Breast epithelium (tissue), 4 donors: ENCODE measurements at regions not wholly inside any gene's neighbourhood (a gene's known extent, or its start where the extent isn't known, plus 50 kb on each side); places are given as distances from the start of the nearest gene placed in this dataset.

Experiments used
- DNase-seq, 2 donors: peaks; one replicate each; pipeline ENCODE4 v3.0.0-alpha.2; 2019; ENCODE audit warnings: low spot score in 2 of 2
- H3K27ac ChIP-seq, 2 donors: fragments of 200-600 bp; sonication (generic) in 1 of 2; one replicate each; pipeline ENCODE4 v1.5.1; 2016 to 2019; ENCODE audit warnings: mild to moderate bottlenecking in 1 of 2
- H3K27me3 ChIP-seq, 2 donors: fragments of 200-600 bp; sonication (generic) in 1 of 2; one replicate each; pipeline versions ENCODE4 v1.5.1 to v1.6.0; 2017 to 2019; ENCODE audit warnings: control low read depth in 1 of 2, mild to moderate bottlenecking in 1 of 2
- H3K36me3 ChIP-seq: fragments of 200-600 bp; one replicate; pipeline ENCODE4 v1.5.1; 2019
- H3K4me1 ChIP-seq, 2 donors: fragments of 200-600 bp; sonication (generic); one replicate each; pipeline ENCODE4 v1.5.1; 2016 to 2019; ENCODE audit warnings: control low read depth in 1 of 2
- H3K4me3 ChIP-seq, 3 donors: fragments of 200-600 bp; sonication (generic); 1 replicate in 2 of 3; 2 replicates in 1 of 3; pipeline ENCODE4 v1.5.1; 2016 to 2019; ENCODE audit warnings: mild to moderate bottlenecking in 3 of 3, moderate library complexity in 2 of 3
- H3K9me3 ChIP-seq, 2 donors: fragments of 200-600 bp; sonication (generic) in 1 of 2; one replicate each; pipeline ENCODE4 v1.5.1; 2016 to 2019; ENCODE audit warnings: control low read depth in 1 of 2
- POLR2A ChIP-seq: fragments of 450-650 bp; IDR thresholded peaks from one replicate; pipeline ENCODE4 v1.6.1; 2016; ENCODE audit warnings: antibody characterized with exemption, mild to moderate bottlenecking, moderate library complexity
- POLR2AphosphoS5 ChIP-seq, 3 donors: sonication (generic); formaldehyde crosslinking; IDR thresholded peaks; one replicate each; pipeline ENCODE4 v1.6.1; 2017; ENCODE audit warnings: antibody characterized with exemption in 3 of 3
- intact Hi-C: fragments of 100-400 bp; cut with DNase I; formaldehyde crosslinking; loops from one replicate; pipeline ENCODE4 v1.15.1; 2023; ENCODE audit warnings: low total_unique reads
- TF ChIP-seq, protein P1 (sequence below), 3 donors: fragments of 450-650 bp; IDR thresholded peaks; one replicate each; pipeline ENCODE4 v1.5.1; 2016 to 2017; ENCODE audit warnings: antibody characterized with exemption in 3 of 3, mild to moderate bottlenecking in 3 of 3, moderate library complexity in 3 of 3

- no peaks in the 10 kb centered on the region for H3K27me3 ChIP-seq
- no peak for DNase-seq
- no peaks in the 10 kb centered on the region for H3K36me3 ChIP-seq
- no peak overlapping the region for H3K27ac ChIP-seq
- no peaks in the 10 kb centered on the region for H3K9me3 ChIP-seq
- TF ChIP-seq POLR2A (no peak), POLR2AphosphoS5 (IDR thresholded peaks at IDR 0.05) (no peak)
- TF ChIP-seq, protein P1, sequence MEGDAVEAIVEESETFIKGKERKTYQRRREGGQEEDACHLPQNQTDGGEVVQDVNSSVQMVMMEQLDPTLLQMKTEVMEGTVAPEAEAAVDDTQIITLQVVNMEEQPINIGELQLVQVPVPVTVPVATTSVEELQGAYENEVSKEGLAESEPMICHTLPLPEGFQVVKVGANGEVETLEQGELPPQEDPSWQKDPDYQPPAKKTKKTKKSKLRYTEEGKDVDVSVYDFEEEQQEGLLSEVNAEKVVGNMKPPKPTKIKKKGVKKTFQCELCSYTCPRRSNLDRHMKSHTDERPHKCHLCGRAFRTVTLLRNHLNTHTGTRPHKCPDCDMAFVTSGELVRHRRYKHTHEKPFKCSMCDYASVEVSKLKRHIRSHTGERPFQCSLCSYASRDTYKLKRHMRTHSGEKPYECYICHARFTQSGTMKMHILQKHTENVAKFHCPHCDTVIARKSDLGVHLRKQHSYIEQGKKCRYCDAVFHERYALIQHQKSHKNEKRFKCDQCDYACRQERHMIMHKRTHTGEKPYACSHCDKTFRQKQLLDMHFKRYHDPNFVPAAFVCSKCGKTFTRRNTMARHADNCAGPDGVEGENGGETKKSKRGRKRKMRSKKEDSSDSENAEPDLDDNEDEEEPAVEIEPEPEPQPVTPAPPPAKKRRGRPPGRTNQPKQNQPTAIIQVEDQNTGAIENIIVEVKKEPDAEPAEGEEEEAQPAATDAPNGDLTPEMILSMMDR (IDR thresholded peaks at IDR 0.05), result no peak
- H3K4me3 ChIP-seq, result no peak overlapping the region
- H3K4me1 ChIP-seq, result no peaks in the 10 kb centered on the region
- intact Hi-C loops, result no loop called here
Observed at GRCh38 chr1:96357141-96357765, 364.3 kb upstream of the PTBP2 start.

DNA sequence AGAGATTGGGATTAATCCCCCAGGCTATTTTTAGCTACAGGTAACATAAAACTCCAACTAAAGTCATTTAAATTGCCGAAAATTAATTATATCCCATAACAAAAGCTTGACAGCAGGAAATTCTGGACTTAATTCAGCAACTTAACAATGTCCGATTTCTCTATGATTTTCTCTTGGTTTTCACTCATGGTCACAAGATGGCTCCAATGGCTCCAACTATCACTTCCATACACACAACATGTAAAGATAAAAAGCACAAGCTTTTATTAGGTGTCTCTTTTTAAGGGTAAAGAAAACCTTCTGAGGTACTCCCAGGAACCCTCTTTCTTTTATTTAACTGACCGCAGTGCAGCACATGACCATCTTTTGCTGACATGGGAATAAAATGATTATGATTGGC, 363.5 kb upstream of the PTBP2 start:
- H3K9me3 ChIP-seq, result no peaks in the 10 kb centered on the region
- no peak overlapping the region for H3K27ac ChIP-seq
- intact Hi-C loops, result no loop called here
- DNase-seq, result no peak
- no peak overlapping the region for H3K4me3 ChIP-seq
- no peaks in the 10 kb centered on the region for H3K4me1 ChIP-seq
- no peak for TF ChIP-seq POLR2A
- no peak for TF ChIP-seq POLR2AphosphoS5 (IDR thresholded peaks at IDR 0.05)
- TF ChIP-seq, protein P1 (IDR thresholded peaks at IDR 0.05), result no peak
- H3K27me3 ChIP-seq, result no peaks in the 10 kb centered on the region
- H3K36me3 ChIP-seq, result no peaks in the 10 kb centered on the region

- TF ChIP-seq POLR2A (no peak), POLR2AphosphoS5 (IDR thresholded peaks at IDR 0.05) (no peak)
- TF ChIP-seq, protein P1 (IDR thresholded peaks at IDR 0.05), result no peak
- Histone ChIP-seq H3K4me3 (no peak overlapping the region), H3K9me3 (no peaks in the 10 kb centered on the region), H3K4me1 (no peaks in the 10 kb centered on the region), H3K27ac (no peak overlapping the region), H3K36me3 (no peaks in the 10 kb centered on the region), H3K27me3 (no peaks in the 10 kb centered on the region)
- no peak for DNase-seq
- intact Hi-C loops, result no loop called here
Observed at GRCh38 chr1:96360036-96360795, 361.4 kb upstream of the PTBP2 start.

- Histone ChIP-seq H3K4me3 (no peak overlapping the region), H3K9me3 (no peaks in the 10 kb centered on the region), H3K36me3 (no peaks in the 10 kb centered on the region), H3K27me3 (no peaks in the 10 kb centered on the region), H3K27ac (no peak overlapping the region), H3K4me1 (no peaks in the 10 kb centered on the region)
- intact Hi-C loops, result no loop called here
- DNase-seq, result no peak
- TF ChIP-seq POLR2A, result no peak
- TF ChIP-seq, protein P1 (IDR thresholded peaks at IDR 0.05), result no peak
Observed at GRCh38 chr1:96361271-96361856, 360.2 kb upstream of the PTBP2 start.

DNA sequence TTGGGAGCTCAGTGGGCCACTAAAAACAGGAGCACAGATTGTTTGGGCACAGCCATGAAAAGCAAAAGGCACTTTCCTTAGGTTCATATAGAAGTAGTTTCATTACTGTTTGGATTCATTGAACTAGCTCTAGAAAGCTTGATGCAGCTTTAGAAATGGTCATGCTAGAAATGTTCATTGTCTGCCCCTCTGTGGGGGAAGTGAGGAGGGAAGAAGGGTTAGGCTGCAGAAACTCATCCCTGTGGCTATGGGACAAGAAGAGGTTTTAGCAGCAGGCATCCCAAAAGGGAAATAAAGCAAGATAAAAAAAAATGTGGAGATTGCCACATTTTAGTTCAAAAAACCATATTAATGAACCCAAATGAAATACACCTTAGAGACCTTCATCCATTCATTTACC, 359.6 kb upstream of the PTBP2 start:
- TF ChIP-seq, protein P1 (IDR thresholded peaks at IDR 0.05), result no peak
- TF ChIP-seq POLR2A, result no peak
- no peak for TF ChIP-seq POLR2AphosphoS5 (IDR thresholded peaks at IDR 0.05)
- intact Hi-C loops, result no loop called here
- H3K27ac ChIP-seq, result no peak overlapping the region
- DNase-seq, result no peak
- no peaks in the 10 kb centered on the region for H3K4me1 ChIP-seq
- H3K4me3 ChIP-seq, result no peak overlapping the region
- no peaks in the 10 kb centered on the region for H3K36me3 ChIP-seq
- H3K27me3 ChIP-seq, result no peaks in the 10 kb centered on the region
- no peaks in the 10 kb centered on the region for H3K9me3 ChIP-seq
